ENCODE measurements at regions not wholly inside any gene's neighbourhood (a gene's known extent, or its start where the extent isn't known, plus 50 kb on each side); places are given as distances from the start of the nearest gene placed in this dataset.

GRCh38 chr11:70523384-70524095, 125.2 kb downstream of the CTTN start:
- no peak for TF ChIP-seq CTCF (IDR thresholded peaks at IDR 0.05)
- no peak for TF ChIP-seq POLR2A (IDR thresholded peaks at IDR 0.05)
